Fibroblast of skin of left biceps (primary cell): ENCODE measurements at regions not wholly inside any gene's neighbourhood (a gene's known extent, or its start where the extent isn't known, plus 50 kb on each side); places are given as distances from the start of the nearest gene placed in this dataset.
A peak's percentile ranks its signal among the peaks of the same experiment; 100 is the strongest.

Source experiments
- DNase-seq, 2 experiments: peaks; one replicate each; pipeline ENCODE4 v3.0.0-alpha.2; 2013; ENCODE audit warnings: low read depth in 2 of 2

DNA sequence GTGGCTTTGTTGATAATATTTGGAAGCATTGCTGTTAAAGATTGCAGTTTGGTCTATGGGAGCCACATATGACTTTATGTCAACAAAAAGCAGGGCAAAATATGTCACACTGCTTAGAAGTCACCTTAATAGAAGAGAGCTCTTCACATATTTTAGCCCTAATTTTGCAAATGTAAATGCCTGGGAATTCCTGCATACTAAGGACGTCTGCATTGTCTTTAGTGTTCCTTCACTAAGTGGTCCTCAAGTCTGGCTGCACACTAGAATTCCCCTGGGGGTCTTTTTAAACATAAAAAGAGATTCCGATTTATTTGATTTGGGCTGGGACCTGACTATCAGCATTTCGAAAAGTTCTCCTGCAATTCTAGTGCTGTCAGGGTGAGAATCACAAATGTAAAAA, 495.1 kb upstream of the FAM241A start:
- DNase-seq: no peak

GRCh38 chr4:111650674-111651086, 494.6 kb upstream of the FAM241A start:
- DNase-seq: no peak

DNA sequence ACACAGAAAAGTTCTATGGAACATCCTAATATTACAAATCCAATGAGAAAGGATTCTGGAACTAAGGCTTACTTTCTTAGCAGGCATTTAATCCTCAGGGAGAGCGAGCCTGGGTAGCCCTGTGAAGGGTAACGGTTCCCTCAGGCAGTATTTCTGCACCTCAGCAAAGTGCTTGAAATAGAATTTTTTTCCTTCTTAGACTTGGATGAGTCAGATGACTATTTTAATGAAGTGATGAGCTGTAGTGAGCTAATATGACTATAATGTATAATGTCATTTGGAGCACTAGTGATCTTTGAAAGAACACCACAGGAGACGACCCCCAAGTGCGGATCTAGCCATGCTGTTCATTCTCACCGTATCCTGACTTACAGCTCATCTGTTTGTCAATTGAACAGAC, 493.0 kb upstream of the FAM241A start:
- no peak for DNase-seq

DNA sequence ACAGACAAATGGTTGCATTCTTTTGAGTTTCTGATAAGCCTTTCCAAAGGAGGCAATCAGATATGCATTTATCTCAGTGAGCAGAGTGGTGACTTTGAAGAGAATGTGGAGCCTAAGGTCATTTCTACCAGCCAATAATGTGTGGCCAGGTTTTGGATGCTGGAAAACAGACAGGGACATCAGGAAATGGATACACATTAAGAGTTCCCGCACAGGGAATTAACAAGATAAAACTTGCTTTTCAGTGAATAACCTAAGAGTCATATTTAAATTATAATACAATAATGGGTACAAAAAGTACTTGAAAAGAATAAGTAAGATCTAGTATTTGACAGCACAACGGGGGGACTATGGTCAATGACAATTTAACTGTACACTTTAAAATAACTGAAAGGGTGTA, 492.3 kb upstream of the FAM241A start:
- DNase-seq: no peak

DNA sequence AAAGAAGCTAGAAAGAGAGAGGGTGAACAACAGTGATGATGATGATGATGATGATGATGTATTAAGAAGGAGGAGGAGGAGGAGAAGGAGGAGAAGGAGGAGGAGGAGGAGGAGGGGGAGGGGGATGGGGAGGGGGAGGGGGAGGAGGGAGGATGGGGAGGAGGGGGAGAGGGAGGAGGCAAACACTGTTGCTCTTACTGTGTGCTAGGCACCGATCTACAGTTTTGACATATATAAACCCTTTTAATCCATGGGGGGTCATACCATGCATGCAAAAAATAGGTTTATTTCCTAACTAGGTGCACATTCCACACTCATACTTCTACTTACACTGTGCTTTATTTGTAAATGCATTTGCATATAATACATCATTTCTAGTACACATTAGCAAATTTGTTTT, 482.8 kb upstream of the FAM241A start:
- DNase-seq: no peak

DNA sequence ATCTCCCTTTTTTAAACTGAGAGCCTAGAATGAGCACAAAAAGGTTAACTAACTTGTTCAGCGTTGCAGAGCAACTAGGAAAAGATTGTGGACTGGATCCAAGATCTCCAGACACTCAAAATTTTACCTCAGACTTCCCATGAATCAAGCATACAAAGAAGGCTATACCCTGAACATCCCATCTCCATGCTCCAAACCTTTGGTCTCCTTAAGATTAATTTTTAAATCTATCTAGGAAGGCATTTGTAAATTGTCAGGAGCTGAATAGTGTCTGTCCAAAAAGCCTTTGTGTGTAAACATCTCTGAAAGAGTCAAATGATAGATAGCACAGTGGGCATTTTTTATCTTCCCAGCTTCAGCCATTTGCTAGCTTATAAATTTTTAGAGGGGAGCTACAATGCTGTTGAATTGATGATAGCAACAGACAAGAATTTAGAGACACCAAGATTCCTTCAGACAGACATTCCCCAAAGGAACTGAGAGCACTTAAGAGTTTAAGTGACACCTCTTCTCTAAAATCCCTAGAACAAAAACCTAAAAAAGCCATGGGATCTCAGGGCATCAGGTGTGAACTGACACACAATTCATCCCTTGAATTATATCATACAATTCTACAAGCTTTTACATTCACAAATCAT, 480.8 kb upstream of the FAM241A start:
- DNase-seq: no peak

- no peak for DNase-seq
Observed at GRCh38 chr4:111666826-111667360, 478.4 kb upstream of the FAM241A start.

DNA sequence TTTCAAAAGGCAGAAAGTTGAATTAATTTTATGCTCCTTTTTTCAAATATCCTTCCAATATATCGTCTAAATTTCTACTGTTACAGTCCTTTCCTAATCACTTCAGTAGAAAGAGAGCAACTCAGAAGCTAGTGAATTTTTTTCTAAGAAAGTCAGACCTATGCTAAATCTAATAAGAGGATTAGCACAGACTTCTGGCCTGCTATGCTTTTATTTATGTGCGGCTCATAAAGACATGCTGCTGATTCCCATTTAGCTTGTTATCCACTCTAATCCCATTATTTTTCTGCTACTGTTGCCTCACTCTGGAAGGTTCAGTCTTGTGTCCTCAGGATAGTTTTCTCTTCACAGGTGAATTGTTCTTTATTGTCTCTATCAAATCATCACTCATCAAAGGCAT, 473.5 kb upstream of the FAM241A start:
- DNase-seq: no peak

DNA sequence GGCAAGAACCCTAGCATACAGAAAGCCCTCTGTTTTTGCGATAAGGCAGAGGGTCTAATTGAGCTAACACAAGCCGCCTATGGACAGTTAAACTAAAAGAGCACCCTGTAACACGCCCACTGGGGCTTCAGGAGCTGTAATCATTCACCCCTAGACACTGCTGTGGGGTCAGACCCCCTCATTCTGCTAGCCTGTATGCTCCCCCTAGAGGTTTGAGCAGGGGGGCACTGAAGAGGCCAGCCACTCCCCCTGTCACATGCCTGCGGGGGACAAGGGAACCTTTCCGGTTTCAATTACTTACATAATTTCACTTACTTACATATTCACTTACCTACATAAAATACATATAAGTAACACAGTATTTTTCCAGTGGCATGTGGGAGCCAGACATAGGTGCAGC, 469.5 kb upstream of the FAM241A start:
- no peak for DNase-seq

DNA sequence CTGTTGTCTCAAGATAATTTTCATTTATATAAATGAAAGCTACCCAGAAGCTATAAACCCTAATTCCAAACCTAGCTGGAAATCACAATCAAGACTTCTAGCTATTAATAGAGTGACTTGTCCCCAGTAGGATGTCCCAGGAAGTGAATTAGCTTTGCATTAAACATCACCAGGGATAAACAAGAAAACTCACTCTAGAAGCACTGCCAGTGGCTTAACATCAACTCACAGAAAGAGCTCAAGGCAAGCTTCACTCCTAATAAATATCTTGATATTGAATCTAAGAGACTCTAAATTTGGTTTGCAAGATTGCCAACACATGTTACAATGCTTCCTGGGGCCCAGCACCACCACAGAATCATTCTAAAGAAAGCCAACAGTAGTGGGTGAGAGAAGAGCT, 468.7 kb upstream of the FAM241A start:
- DNase-seq: no peak

- DNase-seq: peak; percentile 94 to 96
Observed at GRCh38 chr4:111678479-111678878, 466.8 kb upstream of the FAM241A start.

- DNase-seq: no peak
Observed at GRCh38 chr4:111678908-111679307, 466.3 kb upstream of the FAM241A start.

GRCh38 chr4:111681270-111681669, 464.0 kb upstream of the FAM241A start:
- DNase-seq: no peak

DNA sequence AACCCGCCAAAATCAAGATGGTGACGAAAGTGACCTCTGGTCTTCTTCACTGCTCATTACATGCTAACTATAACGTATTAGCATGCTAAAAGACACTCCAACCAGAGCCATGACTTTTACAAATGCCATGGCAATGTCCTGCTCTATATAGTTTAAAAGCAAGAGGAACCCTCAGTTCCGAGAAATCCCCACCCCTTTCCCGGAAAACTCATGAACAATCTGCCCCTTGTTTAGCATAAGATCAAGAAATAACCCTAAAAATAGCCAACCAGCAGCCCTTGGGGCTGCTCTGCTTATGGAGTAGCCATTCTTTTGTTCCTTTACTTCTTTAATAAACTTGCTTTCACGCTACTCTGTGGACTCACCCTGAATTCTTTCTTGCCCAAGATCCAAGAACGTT, 463.5 kb upstream of the FAM241A start:
- DNase-seq: no peak

DNA sequence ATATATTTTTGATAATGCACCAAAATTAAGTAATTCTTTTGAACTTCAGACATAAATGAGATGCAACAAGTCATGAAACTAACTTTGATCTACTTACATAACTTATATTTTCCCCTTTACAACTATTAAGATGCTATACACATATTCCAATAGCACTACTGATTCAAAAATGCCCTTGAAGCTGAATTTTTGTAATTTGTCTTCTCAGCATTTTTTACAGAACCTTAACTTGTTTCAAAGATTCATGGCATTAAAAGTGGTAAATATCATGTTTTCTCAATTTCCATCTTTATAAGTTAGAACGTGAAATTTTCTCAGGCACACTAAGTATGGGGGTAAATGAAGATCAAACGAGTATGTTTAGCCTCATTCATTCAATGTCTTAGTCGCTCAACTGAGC, 460.0 kb upstream of the FAM241A start:
- DNase-seq: no peak

- DNase-seq: peak; percentile 61 to 70
Observed at GRCh38 chr4:111689214-111689613, 456.0 kb upstream of the FAM241A start.

DNA sequence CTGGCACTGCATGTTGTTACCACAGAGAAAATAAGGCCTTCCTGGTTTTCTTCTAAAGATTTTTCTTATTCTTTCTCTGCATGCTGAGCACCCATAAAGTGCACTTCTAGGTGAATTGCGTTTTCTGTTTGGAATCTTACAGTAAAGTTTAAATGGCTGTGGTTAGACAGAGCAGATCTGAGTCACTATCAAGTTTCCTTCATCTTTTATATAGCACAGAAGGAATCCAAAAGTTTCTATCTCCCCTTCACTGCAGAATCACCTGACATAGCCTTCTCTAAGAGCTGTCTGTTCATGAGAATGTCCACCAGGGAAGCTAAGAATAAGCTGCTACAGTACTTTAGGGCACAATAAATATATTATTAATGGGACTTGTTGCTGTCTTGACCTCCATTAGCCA, 455.5 kb upstream of the FAM241A start:
- no peak for DNase-seq

- no peak for DNase-seq
Observed at GRCh38 chr4:111693758-111694157, 451.5 kb upstream of the FAM241A start.

- DNase-seq: no peak
Observed at GRCh38 chr4:111695677-111696076, 449.6 kb upstream of the FAM241A start.

GRCh38 chr4:111696505-111696904, 448.7 kb upstream of the FAM241A start:
- DNase-seq: no peak

DNA sequence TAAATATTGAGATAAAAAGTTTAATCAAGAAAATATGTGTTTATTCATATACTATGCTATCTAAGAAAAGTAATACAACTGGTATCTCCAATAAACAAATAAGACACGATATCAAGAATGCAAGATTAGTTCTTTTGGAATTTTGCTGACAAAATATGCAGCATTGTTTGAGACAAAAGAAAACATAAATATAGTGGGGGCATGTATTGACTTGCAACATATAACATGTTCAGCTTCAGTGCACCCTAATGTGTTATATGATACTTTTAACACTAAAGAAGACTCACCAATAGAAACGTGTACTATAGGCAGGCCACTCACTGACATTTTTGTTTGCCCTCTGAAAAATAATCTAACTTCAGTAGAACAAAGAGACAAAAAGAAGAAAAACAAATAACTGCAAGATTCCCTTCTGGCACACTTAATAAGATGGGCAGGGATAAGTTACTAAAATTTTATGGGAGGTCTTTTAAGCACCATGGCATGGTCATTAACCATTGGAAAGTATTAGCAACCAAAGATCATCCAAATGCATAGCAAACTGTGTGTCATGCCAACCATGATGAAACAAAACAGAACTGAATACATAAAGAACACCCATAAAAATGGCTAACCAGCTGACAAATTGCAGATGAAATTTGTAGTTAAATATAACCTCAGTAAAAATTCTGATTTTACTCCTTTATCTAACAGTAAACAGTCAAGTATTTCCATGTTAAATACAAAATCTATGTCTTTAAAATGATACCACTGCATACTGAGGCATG, 447.9 kb upstream of the FAM241A start:
- DNase-seq: no peak

DNA sequence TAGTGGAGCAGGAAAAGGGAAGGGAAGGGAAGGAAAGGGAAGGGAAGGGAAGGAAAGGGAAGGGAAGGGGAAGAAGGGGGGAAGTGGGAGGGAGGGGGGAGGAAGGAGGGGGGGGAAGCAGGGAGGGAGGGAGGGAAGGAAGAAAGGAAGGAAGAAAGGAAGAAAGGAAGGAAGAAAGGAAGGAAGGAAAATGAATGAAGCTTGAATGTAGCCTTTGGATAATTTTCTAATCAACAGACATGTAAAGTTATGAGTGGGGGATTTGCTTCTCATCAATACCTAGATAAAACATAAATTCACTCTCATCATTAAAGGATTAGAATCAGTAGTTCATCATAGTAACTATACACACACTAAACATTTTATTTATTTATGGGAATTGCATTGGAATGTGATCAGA, 446.9 kb upstream of the FAM241A start:
- DNase-seq: no peak

DNA sequence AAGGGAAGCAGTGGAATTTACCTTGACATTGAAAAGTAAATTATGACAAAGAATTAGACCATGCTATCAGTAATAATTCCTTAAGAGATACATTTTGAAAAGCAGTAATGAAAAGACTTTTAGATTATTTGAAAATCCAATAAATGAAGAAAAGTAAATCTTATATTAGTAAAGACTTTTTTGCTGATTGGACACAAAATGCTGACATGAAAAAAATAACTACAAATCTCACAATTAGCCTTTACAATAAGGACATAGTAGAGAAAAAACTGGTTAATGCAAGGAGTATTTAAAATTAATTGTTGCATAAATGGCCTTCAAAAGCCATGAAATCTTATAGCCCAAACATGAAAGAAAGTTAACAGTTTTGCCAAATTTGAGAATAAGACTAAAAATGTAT, 446.1 kb upstream of the FAM241A start:
- no peak for DNase-seq
